AG09319 (cell line): ENCODE measurements at regions not wholly inside any gene's neighbourhood (a gene's known extent, or its start where the extent isn't known, plus 50 kb on each side); places are given as distances from the start of the nearest gene placed in this dataset.
"Not testable (repeated sequence)": the region's sequence is repeated elsewhere in the genome, so short reads cannot be mapped to it uniquely, and the experiment has no call there.

ENCODE experiments used
- DNase-seq: peaks from one replicate; pipeline ENCODE4 v3.0.0-alpha.2; 2010; ENCODE audit warnings: low read depth; ENCODE audit errors: extremely low read depth
- CTCF ChIP-seq: IDR thresholded peaks from 2 replicates; pipeline ENCODE4 v1.5.1; 2011; ENCODE audit warnings: low read depth, mild to moderate bottlenecking, inconsistent platforms, low read length, moderate library complexity

- no peak for DNase-seq
- TF ChIP-seq CTCF: no peak
These were observed 251.4 kb upstream of the ZEB2 start for GRCh38 chr2:144771348-144771747.

- no peak for TF ChIP-seq CTCF
- no peak for DNase-seq
These were observed 250.8 kb upstream of the ZEB2 start for GRCh38 chr2:144770616-144771230.

- DNase-seq: not testable (repeated sequence)
These were observed 241.0 kb upstream of the ZEB2 start for GRCh38 chr2:144760939-144761338.

GRCh38 chr2:144759746-144760145 lies 239.8 kb upstream of the ZEB2 start:
- TF ChIP-seq CTCF: no peak
- DNase-seq: no peak

GRCh38 chr2:144758196-144758595 lies 238.3 kb upstream of the ZEB2 start:
- DNase-seq: not testable (repeated sequence)

- DNase-seq: no peak
- no peak for TF ChIP-seq CTCF
These were observed 233.5 kb upstream of the ZEB2 start for GRCh38 chr2:144753416-144753815.

GRCh38 chr2:144751142-144751905 lies 231.4 kb upstream of the ZEB2 start:
- TF ChIP-seq CTCF: no peak
- DNase-seq: no peak

- no peak for TF ChIP-seq CTCF
- no peak for DNase-seq
These were observed 229.3 kb upstream of the ZEB2 start for GRCh38 chr2:144749188-144749587.
